Transverse colon (tissue), 3 donors: ENCODE measurements at regions not wholly inside any gene's neighbourhood (a gene's known extent, or its start where the extent isn't known, plus 50 kb on each side); places are given as distances from the start of the nearest gene placed in this dataset.

ENCODE experiments used
- CTCF ChIP-seq, 5 experiments: fragments of 200-600 bp in 3 of 5; fragments of 450-650 bp in 2 of 5; sonication (generic) in 3 of 5; IDR thresholded peaks; 1 replicate in 2 of 5; 2 replicates in 3 of 5; pipeline ENCODE4 v1.5.1; 2016 to 2017; ENCODE audit warnings: antibody characterized with exemption in 5 of 5, inconsistent platforms in 3 of 5, mild to moderate bottlenecking in 2 of 5, moderate library complexity in 1 of 5
- EP300 ChIP-seq: sonication (generic); formaldehyde crosslinking; IDR thresholded peaks from one replicate; pipeline ENCODE4 v1.6.1; 2017; ENCODE audit warnings: antibody characterized with exemption, low read depth
- POLR2A ChIP-seq: fragments of 450-650 bp; IDR thresholded peaks from one replicate; pipeline ENCODE4 v1.6.1; 2016; ENCODE audit warnings: antibody characterized with exemption, mild to moderate bottlenecking, moderate library complexity

DNA sequence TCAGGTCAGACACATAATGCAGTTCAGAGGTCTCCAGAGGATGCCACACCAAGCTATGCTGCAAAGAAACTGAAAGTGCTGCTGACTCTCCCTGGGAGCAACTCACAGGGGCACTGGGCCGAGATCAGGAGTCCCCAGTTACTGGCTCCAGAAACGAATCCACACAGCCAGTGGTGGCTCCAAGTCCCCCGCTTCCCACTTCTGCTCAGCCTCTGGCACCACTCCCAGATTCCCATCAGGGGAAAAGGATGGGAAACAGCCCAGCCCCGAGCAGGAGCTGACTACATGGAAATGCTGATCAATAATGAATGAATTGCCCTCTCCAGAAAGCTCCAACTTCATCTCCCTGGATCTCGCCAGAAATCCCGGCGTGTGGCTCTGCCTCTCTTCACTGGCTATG, 62.3 kb upstream of the CDH5 start:
- TF ChIP-seq CTCF (IDR thresholded peaks at IDR 0.05): no peak
- TF ChIP-seq POLR2A: no peak
- no peak for TF ChIP-seq EP300
